Muscle of leg (tissue), 3 donors: ENCODE measurements at regions not wholly inside any gene's neighbourhood (a gene's known extent, or its start where the extent isn't known, plus 50 kb on each side); places are given as distances from the start of the nearest gene placed in this dataset.

Experiments
- DNase-seq: peaks from one replicate; pipeline ENCODE4 v3.0.0; 2013
- H3K27ac ChIP-seq: one replicate; pipeline ENCODE4 v1.5.1; 2013; ENCODE audit warnings: mild to moderate bottlenecking, low read length, control low read depth
- H3K27me3 ChIP-seq: one replicate; pipeline ENCODE4 v1.6.1; 2013; ENCODE audit warnings: low read length; ENCODE audit not compliant: control insufficient read depth, insufficient read depth
- H3K36me3 ChIP-seq: one replicate; pipeline ENCODE4 v1.6.1; 2013; ENCODE audit warnings: low read length; ENCODE audit not compliant: control insufficient read depth, insufficient read depth
- H3K4me1 ChIP-seq: one replicate; pipeline ENCODE4 v1.6.1; 2013; ENCODE audit warnings: low read length; ENCODE audit not compliant: control insufficient read depth, insufficient read depth
- H3K4me3 ChIP-seq: one replicate; pipeline ENCODE4 v1.5.1; 2013; ENCODE audit warnings: low read length, control low read depth
- H3K9me3 ChIP-seq: replicated peaks from 2 replicates; pipeline ENCODE4 v1.6.1; 2013; ENCODE audit warnings: low read depth, low read length; ENCODE audit not compliant: control insufficient read depth
- WGBS: methylation state at CpG from one replicate; pipeline ENCODE4 v1.1.5; 2013; ENCODE audit warnings: missing lambda C conversion rate; ENCODE audit not compliant: insufficient coverage; 5-methylcytosine and 5-hydroxymethylcytosine counted together

DNA sequence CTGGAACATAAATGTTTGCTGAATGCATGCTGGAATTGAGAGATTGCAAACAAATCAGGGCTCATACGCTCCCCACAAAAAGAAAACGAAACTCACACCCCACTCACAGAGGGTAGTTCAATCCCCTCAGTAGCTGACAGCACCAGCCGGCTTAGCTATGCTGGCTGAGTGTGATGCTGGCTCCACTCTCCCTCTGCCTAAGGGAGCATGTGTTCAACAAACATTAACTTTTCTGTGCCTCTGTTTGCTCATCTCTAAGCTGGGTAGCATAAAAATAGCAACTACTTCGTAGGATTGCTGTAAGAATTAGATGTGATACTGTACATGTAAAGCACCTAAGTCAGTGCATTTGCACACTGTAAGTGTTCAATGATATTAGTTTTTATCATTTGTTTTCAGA is 282.6 kb downstream of the FOXO1 start:
- peaks cover 12% of the 10 kb centered on the region for H3K4me1 ChIP-seq
- H3K27me3 ChIP-seq = no peaks in the 10 kb centered on the region
- H3K9me3 ChIP-seq = no peaks in the 10 kb centered on the region
- DNase-seq = no peak
- H3K36me3 ChIP-seq = no peaks in the 10 kb centered on the region
- H3K4me3 ChIP-seq = no peak overlapping the region
- H3K27ac ChIP-seq = no peak overlapping the region
- WGBS = 67% methylated on average over 1 of the region's 4 CpGs

- H3K27ac ChIP-seq = no peak overlapping the region
- no peaks in the 10 kb centered on the region for H3K36me3 ChIP-seq
- peaks cover 2% of the 10 kb centered on the region for H3K27me3 ChIP-seq
- no peak overlapping the region for H3K4me3 ChIP-seq
- WGBS = 66% methylated on average over 3 of the region's 6 CpGs
- H3K4me1 ChIP-seq = peaks cover 11% of the 10 kb centered on the region
- H3K9me3 ChIP-seq = no peaks in the 10 kb centered on the region
- peak; percentile 82 for DNase-seq
Observed at GRCh38 chr13:40384976-40385857, 281.2 kb downstream of the FOXO1 start.

- no peak overlapping the region for H3K27ac ChIP-seq
- H3K9me3 ChIP-seq = no peaks in the 10 kb centered on the region
- H3K36me3 ChIP-seq = no peaks in the 10 kb centered on the region
- H3K4me1 ChIP-seq = peaks cover 11% of the 10 kb centered on the region
- 67% methylated on average over 1 of the region's 4 CpGs for WGBS
- peaks cover 2% of the 10 kb centered on the region for H3K27me3 ChIP-seq
- DNase-seq = no peak
- H3K4me3 ChIP-seq = no peak overlapping the region
Observed at GRCh38 chr13:40385858-40386180, 280.6 kb downstream of the FOXO1 start.

GRCh38 chr13:40386586-40386985 is 279.9 kb downstream of the FOXO1 start:
- WGBS = 70% methylated on average over 2 of the region's 4 CpGs
- no peaks in the 10 kb centered on the region for H3K36me3 ChIP-seq
- no peak overlapping the region for H3K4me3 ChIP-seq
- no peak for DNase-seq
- peaks cover 11% of the 10 kb centered on the region for H3K4me1 ChIP-seq
- H3K27ac ChIP-seq = no peak overlapping the region
- no peaks in the 10 kb centered on the region for H3K9me3 ChIP-seq
- H3K27me3 ChIP-seq = peaks cover 2% of the 10 kb centered on the region

- Histone ChIP-seq H3K27ac (no peak overlapping the region), H3K4me3 (no peak overlapping the region), H3K9me3 (no peaks in the 10 kb centered on the region), H3K27me3 (peaks cover 2% of the 10 kb centered on the region), H3K36me3 (no peaks in the 10 kb centered on the region), H3K4me1 (peaks cover 11% of the 10 kb centered on the region)
- WGBS = 98% methylated on average over 4 of the region's 6 CpGs
- DNase-seq = no peak
Observed at GRCh38 chr13:40387775-40388174, 278.7 kb downstream of the FOXO1 start.

GRCh38 chr13:40388617-40389016 is 277.8 kb downstream of the FOXO1 start:
- Histone ChIP-seq H3K9me3 (no peaks in the 10 kb centered on the region), H3K36me3 (no peaks in the 10 kb centered on the region), H3K27ac (no peak overlapping the region), H3K27me3 (peaks cover 2% of the 10 kb centered on the region), H3K4me1 (peaks cover 7% of the 10 kb centered on the region), H3K4me3 (no peak overlapping the region)
- DNase-seq = no peak
- 68% methylated on average over 7 of the region's 11 CpGs for WGBS

DNA sequence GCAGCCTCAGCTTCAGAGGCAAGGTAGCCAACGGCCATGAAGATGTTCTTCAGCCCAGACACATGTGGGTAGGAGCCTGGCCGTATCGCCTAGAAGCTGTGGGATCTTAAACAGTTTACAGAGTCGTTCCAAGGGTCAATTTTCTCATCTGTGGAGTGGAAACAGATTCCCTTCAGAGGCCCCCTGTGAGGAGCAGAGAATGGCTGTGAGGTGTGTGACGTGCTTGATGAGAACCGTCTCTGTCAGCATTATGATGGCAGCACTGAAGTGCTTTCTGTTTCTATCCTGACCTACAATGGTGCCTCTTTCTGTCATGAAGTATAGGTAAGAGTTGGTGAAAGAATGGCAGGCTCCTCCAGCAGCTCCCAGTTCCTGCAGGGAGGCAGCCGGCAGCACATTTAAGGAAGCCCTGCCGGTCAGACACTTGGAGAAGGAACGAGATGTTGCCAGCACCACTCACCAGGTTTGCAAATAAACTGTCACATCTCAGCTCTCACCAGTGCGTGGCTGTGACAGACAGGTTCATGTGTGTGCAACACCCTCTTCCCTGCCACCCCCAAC is 277.3 kb downstream of the FOXO1 start:
- Histone ChIP-seq H3K27me3 (peaks cover 2% of the 10 kb centered on the region), H3K27ac (no peak overlapping the region), H3K4me1 (peaks cover 7% of the 10 kb centered on the region), H3K4me3 (no peak overlapping the region), H3K9me3 (no peaks in the 10 kb centered on the region), H3K36me3 (no peaks in the 10 kb centered on the region)
- 35% methylated on average over 9 of the region's 10 CpGs for WGBS
- no peak for DNase-seq

- 31% methylated on average over 3 of the region's 9 CpGs for WGBS
- H3K4me3 ChIP-seq = no peak overlapping the region
- no peaks in the 10 kb centered on the region for H3K9me3 ChIP-seq
- H3K36me3 ChIP-seq = no peaks in the 10 kb centered on the region
- peaks cover 2% of the 10 kb centered on the region for H3K27me3 ChIP-seq
- peak; percentile 85 for DNase-seq
- peak overlapping the region; percentile 47 for H3K27ac ChIP-seq
- H3K4me1 ChIP-seq = peaks cover 7% of the 10 kb centered on the region
Observed at GRCh38 chr13:40390401-40390916, 276.0 kb downstream of the FOXO1 start.

GRCh38 chr13:40391788-40392187 is 274.7 kb downstream of the FOXO1 start:
- no peaks in the 10 kb centered on the region for H3K9me3 ChIP-seq
- no peak overlapping the region for H3K27ac ChIP-seq
- H3K4me3 ChIP-seq = no peak overlapping the region
- no peaks in the 10 kb centered on the region for H3K36me3 ChIP-seq
- 33% methylated on average over 1 of the region's 5 CpGs for WGBS
- no peak for DNase-seq
- peaks cover 7% of the 10 kb centered on the region for H3K4me1 ChIP-seq
- H3K27me3 ChIP-seq = peaks cover 2% of the 10 kb centered on the region

GRCh38 chr13:40394304-40394985 is 272.0 kb downstream of the FOXO1 start:
- peaks cover 2% of the 10 kb centered on the region for H3K4me1 ChIP-seq
- peaks cover under 1% of the 10 kb centered on the region for H3K27me3 ChIP-seq
- no peak for DNase-seq
- H3K9me3 ChIP-seq = no peaks in the 10 kb centered on the region
- H3K4me3 ChIP-seq = no peak overlapping the region
- WGBS = 93% methylated on average over 4 of the region's 5 CpGs
- H3K27ac ChIP-seq = no peak overlapping the region
- no peaks in the 10 kb centered on the region for H3K36me3 ChIP-seq
